DOHH2 (cell line): ENCODE measurements at regions not wholly inside any gene's neighbourhood (a gene's known extent, or its start where the extent isn't known, plus 50 kb on each side); places are given as distances from the start of the nearest gene placed in this dataset.

ENCODE experiments used
- H3F3A ChIP-seq: fragments of 200-600 bp; sonication (generic), shearing (Covaris generic); 2 replicates; pipeline ENCODE4 v1.6.0; 2016; ENCODE audit warnings: antibody characterized with exemption, mild to moderate bottlenecking; ENCODE audit not compliant: control insufficient read depth, insufficient read depth
- H3K27ac ChIP-seq: fragments of 200-600 bp; sonication (generic); 2 replicates; pipeline ENCODE4 v1.5.1; 2014; ENCODE audit warnings: low read depth, mild to moderate bottlenecking, low read length, moderate library complexity
- H3K27me3 ChIP-seq: fragments of 200-600 bp; sonication (generic); 2 replicates; pipeline ENCODE4 v1.6.1; 2014; ENCODE audit warnings: mild to moderate bottlenecking, low read length, mixed read lengths; ENCODE audit not compliant: control insufficient read depth
- H3K36me3 ChIP-seq: fragments of 200-600 bp; sonication (generic); 2 replicates; pipeline ENCODE4 v1.6.1; 2014; ENCODE audit warnings: mild to moderate bottlenecking, low read length, moderate library complexity, mixed read lengths; ENCODE audit not compliant: control insufficient read depth
- H3K4me1 ChIP-seq: fragments of 200-600 bp; sonication (generic); 2 replicates; pipeline ENCODE4 v1.6.1; 2014; ENCODE audit warnings: mild to moderate bottlenecking, low read length, mixed read lengths; ENCODE audit not compliant: control insufficient read depth
- H3K4me2 ChIP-seq: fragments of 200-600 bp; sonication (generic); 2 replicates; pipeline ENCODE4 v1.6.0; 2014; ENCODE audit warnings: mild to moderate bottlenecking, low read length, moderate library complexity
- H3K4me3 ChIP-seq: fragments of 200-600 bp; sonication (generic); 2 replicates; pipeline ENCODE4 v1.5.1; 2014; ENCODE audit warnings: mild to moderate bottlenecking, low read length, mixed read lengths
- H3K79me2 ChIP-seq: fragments of 200-600 bp; sonication (generic); 2 replicates; pipeline ENCODE4 v1.6.1; 2014; ENCODE audit warnings: mild to moderate bottlenecking, low read length, mixed read lengths; ENCODE audit not compliant: control insufficient read depth
- H3K9me2 ChIP-seq: fragments of 200-600 bp; sonication (generic); replicated peaks from 2 replicates; pipeline ENCODE4 v1.6.1; 2014; ENCODE audit warnings: mild to moderate bottlenecking, low read length, mixed read lengths; ENCODE audit not compliant: control insufficient read depth
- H3K9me3 ChIP-seq: fragments of 200-600 bp; sonication (generic); 2 replicates; pipeline ENCODE4 v1.6.1; 2014; ENCODE audit warnings: antibody characterized with exemption, low read length, mixed read lengths; ENCODE audit not compliant: control insufficient read depth, insufficient read depth
- H4K20me1 ChIP-seq: fragments of 200-600 bp; sonication (generic); 2 replicates; pipeline ENCODE4 v1.6.0; 2014; ENCODE audit warnings: low read depth, mild to moderate bottlenecking, antibody characterized with exemption, low read length, moderate library complexity; ENCODE audit not compliant: control insufficient read depth, insufficient read depth
- CTCF ChIP-seq: fragments of 200-600 bp; sonication (generic); IDR thresholded peaks from one replicate; pipeline ENCODE4 v1.5.1; 2014; ENCODE audit warnings: antibody characterized with exemption, mild to moderate bottlenecking, low read depth, low read length; ENCODE audit not compliant: poor library complexity, severe bottlenecking
- EZH2phosphoT487 ChIP-seq: fragments of 200-600 bp; sonication (generic); IDR thresholded peaks from 2 replicates; pipeline ENCODE4 v1.6.1; 2017; ENCODE audit warnings: borderline replicate concordance, mild to moderate bottlenecking, antibody characterized with exemption, low read length, moderate library complexity, mixed read lengths

GRCh38 chr2:226623587-226624368, 175.8 kb downstream of the IRS1 start:
- no peaks in the 10 kb centered on the region for H3K27me3 ChIP-seq
- no peak overlapping the region for H3K4me2 ChIP-seq
- no peaks in the 10 kb centered on the region for H3F3A ChIP-seq
- no peak overlapping the region for H3K27ac ChIP-seq
- no peaks in the 10 kb centered on the region for H3K9me2 ChIP-seq
- H3K79me2 ChIP-seq: no peaks in the 10 kb centered on the region
- no peak overlapping the region for H3K4me3 ChIP-seq
- H3K4me1 ChIP-seq: no peaks in the 10 kb centered on the region
- H4K20me1 ChIP-seq: no peaks in the 10 kb centered on the region
- H3K9me3 ChIP-seq: no peaks in the 10 kb centered on the region
- no peaks in the 10 kb centered on the region for H3K36me3 ChIP-seq
- TF ChIP-seq EZH2phosphoT487: no peak

- Histone ChIP-seq H4K20me1 (no peaks in the 10 kb centered on the region), H3K4me3 (no peak overlapping the region), H3K9me3 (no peaks in the 10 kb centered on the region), H3K27ac (no peak overlapping the region), H3K4me1 (no peaks in the 10 kb centered on the region), H3F3A (no peaks in the 10 kb centered on the region), H3K36me3 (no peaks in the 10 kb centered on the region), H3K4me2 (no peak overlapping the region), H3K79me2 (no peaks in the 10 kb centered on the region), H3K9me2 (no peaks in the 10 kb centered on the region), H3K27me3 (no peaks in the 10 kb centered on the region)
- TF ChIP-seq EZH2phosphoT487 (no peak), CTCF (no peak)
Observed at GRCh38 chr2:226622484-226622883, 177.1 kb downstream of the IRS1 start.

- no peaks in the 10 kb centered on the region for H4K20me1 ChIP-seq
Observed at GRCh38 chr2:226620176-226620575, 179.4 kb downstream of the IRS1 start.

More at GRCh38 chr2:226620176-226620575, 179.4 kb downstream of the IRS1 start:
- no peaks in the 10 kb centered on the region for H3K36me3 ChIP-seq
- no peaks in the 10 kb centered on the region for H3F3A ChIP-seq
- H3K4me1 ChIP-seq: no peaks in the 10 kb centered on the region
- H3K27ac ChIP-seq: no peak overlapping the region
- H3K9me3 ChIP-seq: no peaks in the 10 kb centered on the region
- no peak overlapping the region for H3K4me2 ChIP-seq
- no peaks in the 10 kb centered on the region for H3K9me2 ChIP-seq
- TF ChIP-seq EZH2phosphoT487: no peak
- TF ChIP-seq CTCF: no peak
- no peaks in the 10 kb centered on the region for H3K79me2 ChIP-seq
- H3K4me3 ChIP-seq: no peak overlapping the region
- no peaks in the 10 kb centered on the region for H3K27me3 ChIP-seq
